ENCODE measurements at regions not wholly inside any gene's neighbourhood (a gene's known extent, or its start where the extent isn't known, plus 50 kb on each side); places are given as distances from the start of the nearest gene placed in this dataset.

GRCh38 chr2:176780348-176780747 is 432.2 kb upstream of the HNRNPA3 start:
- H3K27me3 ChIP-seq (replicated peaks) = no peaks in the 10 kb centered on the region
- no peak overlapping the region for H3K4me3 ChIP-seq (ENCODE audit: low read depth, low read length)
- no peak for DNase-seq
- TF ChIP-seq CTCF (IDR thresholded peaks at IDR 0.05; ENCODE audit: low read depth, low read length, missing control alignments) = no peak
- no peaks in the 10 kb centered on the region for H3K36me3 ChIP-seq (replicated peaks)
- no peak overlapping the region for H3K27ac ChIP-seq
- in situ Hi-C loops (cut with HindIII; ENCODE audit: low pct_ligation_motif_present, low sequenced_read_pairs) = no loop called here

GRCh38 chr2:176781570-176782217 is 430.9 kb upstream of the HNRNPA3 start:
- no peak for DNase-seq
- Histone ChIP-seq H3K36me3 (replicated peaks) (no peaks in the 10 kb centered on the region), H3K4me3 (ENCODE audit: low read depth, low read length) (no peak overlapping the region), H3K27ac (no peak overlapping the region), H3K27me3 (replicated peaks) (no peaks in the 10 kb centered on the region)
- no peak for TF ChIP-seq CTCF (IDR thresholded peaks at IDR 0.05; ENCODE audit: low read depth, low read length, missing control alignments)
- in situ Hi-C loops (cut with HindIII; ENCODE audit: low pct_ligation_motif_present, low sequenced_read_pairs) = no loop called here

GRCh38 chr2:176784633-176785200 is 427.9 kb upstream of the HNRNPA3 start:
- DNase-seq = no peak
- no peak overlapping the region for H3K4me3 ChIP-seq (ENCODE audit: low read depth, low read length)
- no peaks in the 10 kb centered on the region for H3K36me3 ChIP-seq (replicated peaks)
- no peaks in the 10 kb centered on the region for H3K27me3 ChIP-seq (replicated peaks)
- in situ Hi-C loops (cut with HindIII; ENCODE audit: low pct_ligation_motif_present, low sequenced_read_pairs) = no loop called here
- no peak overlapping the region for H3K27ac ChIP-seq
- no peak for TF ChIP-seq CTCF (IDR thresholded peaks at IDR 0.05; ENCODE audit: low read depth, low read length, missing control alignments)

GRCh38 chr2:176789751-176790150 is 422.8 kb upstream of the HNRNPA3 start:
- H3K27ac ChIP-seq = no peak overlapping the region
- no peak for TF ChIP-seq CTCF (IDR thresholded peaks at IDR 0.05; ENCODE audit: low read depth, low read length, missing control alignments)
- in situ Hi-C loops (cut with HindIII; ENCODE audit: low pct_ligation_motif_present, low sequenced_read_pairs) = no loop called here
- DNase-seq = no peak
- no peaks in the 10 kb centered on the region for H3K27me3 ChIP-seq (replicated peaks)
- no peaks in the 10 kb centered on the region for H3K36me3 ChIP-seq (replicated peaks)
- H3K4me3 ChIP-seq (ENCODE audit: low read depth, low read length) = no peak overlapping the region

- Histone ChIP-seq H3K36me3 (replicated peaks) (no peaks in the 10 kb centered on the region), H3K27ac (no peak overlapping the region), H3K4me3 (ENCODE audit: low read depth, low read length) (no peak overlapping the region), H3K27me3 (replicated peaks) (no peaks in the 10 kb centered on the region)
- in situ Hi-C loops (cut with HindIII; ENCODE audit: low pct_ligation_motif_present, low sequenced_read_pairs) = no loop called here
- no peak for TF ChIP-seq CTCF (IDR thresholded peaks at IDR 0.05; ENCODE audit: low read depth, low read length, missing control alignments)
- DNase-seq = no peak
Observed at GRCh38 chr2:176790468-176790867, 422.1 kb upstream of the HNRNPA3 start.

GRCh38 chr2:176793792-176794191 is 418.8 kb upstream of the HNRNPA3 start:
- no peak for TF ChIP-seq CTCF (IDR thresholded peaks at IDR 0.05; ENCODE audit: low read depth, low read length, missing control alignments)
- no peak overlapping the region for H3K27ac ChIP-seq
- H3K36me3 ChIP-seq (replicated peaks) = no peaks in the 10 kb centered on the region
- in situ Hi-C loops (cut with HindIII; ENCODE audit: low pct_ligation_motif_present, low sequenced_read_pairs) = no loop called here
- DNase-seq = no peak
- H3K27me3 ChIP-seq (replicated peaks) = no peaks in the 10 kb centered on the region
- H3K4me3 ChIP-seq (ENCODE audit: low read depth, low read length) = no peak overlapping the region
